GM19035 (cell line): ENCODE measurements at regions not wholly inside any gene's neighbourhood (a gene's known extent, or its start where the extent isn't known, plus 50 kb on each side); places are given as distances from the start of the nearest gene placed in this dataset.
"Not testable (repeated sequence)": the region's sequence is repeated elsewhere in the genome, so short reads cannot be mapped to it uniquely, and the experiment has no call there.

Experiments
- ATAC-seq: cut with Tn5 transposase; IDR thresholded peaks from one replicate; pipeline ENCODE4 v1.9.1; 2021; ENCODE audit not compliant: unreplicated experiment

GRCh38 chr5:155594270-155594669, 580.7 kb downstream of the KIF4B start:
- no peak for ATAC-seq

GRCh38 chr5:155595791-155596190, 582.2 kb downstream of the KIF4B start:
- no peak for ATAC-seq

- no peak for ATAC-seq
Observed at GRCh38 chr5:155598552-155598951, 585.0 kb downstream of the KIF4B start.

- ATAC-seq, result no peak
Observed at GRCh38 chr5:155605920-155606319, 592.4 kb downstream of the KIF4B start.

- no peak for ATAC-seq
Observed at GRCh38 chr5:155616779-155617392, 603.3 kb downstream of the KIF4B start.

GRCh38 chr5:155619688-155620087, 606.1 kb downstream of the KIF4B start:
- no peak for ATAC-seq

GRCh38 chr5:155620821-155621410, 607.4 kb downstream of the KIF4B start:
- no peak for ATAC-seq

GRCh38 chr5:155624597-155625241, 611.2 kb downstream of the KIF4B start:
- ATAC-seq, result no peak

- no peak for ATAC-seq
Observed at GRCh38 chr5:155625315-155625714, 611.8 kb downstream of the KIF4B start.

GRCh38 chr5:155625897-155626543, 612.5 kb downstream of the KIF4B start:
- ATAC-seq, result no peak

- no peak for ATAC-seq
Observed at GRCh38 chr5:155626592-155626991, 613.0 kb downstream of the KIF4B start.

- no peak for ATAC-seq
Observed at GRCh38 chr5:155628346-155628745, 614.8 kb downstream of the KIF4B start.

- no peak for ATAC-seq
Observed at GRCh38 chr5:155629597-155629996, 616.0 kb downstream of the KIF4B start.

- no peak for ATAC-seq
Observed at GRCh38 chr5:155631116-155631515, 617.6 kb downstream of the KIF4B start.

- ATAC-seq, result no peak
Observed at GRCh38 chr5:155633338-155633957, 619.9 kb downstream of the KIF4B start.

- ATAC-seq, result no peak
Observed at GRCh38 chr5:155649666-155650065, 636.1 kb downstream of the KIF4B start.

- no peak for ATAC-seq
Observed at GRCh38 chr5:155655569-155655968, 642.0 kb downstream of the KIF4B start.

GRCh38 chr5:155661859-155662258, 648.3 kb downstream of the KIF4B start:
- no peak for ATAC-seq

GRCh38 chr5:155665361-155665760, 651.8 kb downstream of the KIF4B start:
- no peak for ATAC-seq

GRCh38 chr5:155672001-155672400, 655.0 kb upstream of the SGCD start:
- not testable (repeated sequence) for ATAC-seq

GRCh38 chr5:155676967-155677366, 650.0 kb upstream of the SGCD start:
- no peak for ATAC-seq

GRCh38 chr5:155678371-155678770, 648.6 kb upstream of the SGCD start:
- no peak for ATAC-seq
